ENCODE measurements at regions not wholly inside any gene's neighbourhood (a gene's known extent, or its start where the extent isn't known, plus 50 kb on each side); places are given as distances from the start of the nearest gene placed in this dataset.

DNA sequence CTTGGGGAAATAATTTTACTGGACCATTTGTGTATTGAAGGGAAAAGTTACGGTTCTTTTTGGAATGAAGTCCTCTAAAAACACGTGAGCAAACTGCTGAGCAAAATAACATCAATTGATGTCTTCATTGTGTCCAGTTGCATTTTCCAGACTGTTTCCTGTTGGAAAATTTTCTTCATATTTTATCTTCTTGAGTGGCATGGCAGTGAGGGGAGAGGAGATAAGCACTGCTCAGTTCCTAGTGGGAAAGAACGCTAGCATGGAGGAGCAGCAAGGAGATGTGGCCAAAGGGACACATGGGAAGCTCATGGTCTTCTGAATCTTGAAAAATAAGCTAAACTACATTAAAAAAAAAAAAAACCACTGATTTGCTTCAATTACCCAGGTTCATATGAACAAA is 776.0 kb downstream of the TFAP2A start:
- TF ChIP-seq, protein P1, sequence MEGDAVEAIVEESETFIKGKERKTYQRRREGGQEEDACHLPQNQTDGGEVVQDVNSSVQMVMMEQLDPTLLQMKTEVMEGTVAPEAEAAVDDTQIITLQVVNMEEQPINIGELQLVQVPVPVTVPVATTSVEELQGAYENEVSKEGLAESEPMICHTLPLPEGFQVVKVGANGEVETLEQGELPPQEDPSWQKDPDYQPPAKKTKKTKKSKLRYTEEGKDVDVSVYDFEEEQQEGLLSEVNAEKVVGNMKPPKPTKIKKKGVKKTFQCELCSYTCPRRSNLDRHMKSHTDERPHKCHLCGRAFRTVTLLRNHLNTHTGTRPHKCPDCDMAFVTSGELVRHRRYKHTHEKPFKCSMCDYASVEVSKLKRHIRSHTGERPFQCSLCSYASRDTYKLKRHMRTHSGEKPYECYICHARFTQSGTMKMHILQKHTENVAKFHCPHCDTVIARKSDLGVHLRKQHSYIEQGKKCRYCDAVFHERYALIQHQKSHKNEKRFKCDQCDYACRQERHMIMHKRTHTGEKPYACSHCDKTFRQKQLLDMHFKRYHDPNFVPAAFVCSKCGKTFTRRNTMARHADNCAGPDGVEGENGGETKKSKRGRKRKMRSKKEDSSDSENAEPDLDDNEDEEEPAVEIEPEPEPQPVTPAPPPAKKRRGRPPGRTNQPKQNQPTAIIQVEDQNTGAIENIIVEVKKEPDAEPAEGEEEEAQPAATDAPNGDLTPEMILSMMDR (conservative IDR thresholded peaks at IDR 0.05), result no peak
- H3K27ac ChIP-seq, result no peak overlapping the region

DNA sequence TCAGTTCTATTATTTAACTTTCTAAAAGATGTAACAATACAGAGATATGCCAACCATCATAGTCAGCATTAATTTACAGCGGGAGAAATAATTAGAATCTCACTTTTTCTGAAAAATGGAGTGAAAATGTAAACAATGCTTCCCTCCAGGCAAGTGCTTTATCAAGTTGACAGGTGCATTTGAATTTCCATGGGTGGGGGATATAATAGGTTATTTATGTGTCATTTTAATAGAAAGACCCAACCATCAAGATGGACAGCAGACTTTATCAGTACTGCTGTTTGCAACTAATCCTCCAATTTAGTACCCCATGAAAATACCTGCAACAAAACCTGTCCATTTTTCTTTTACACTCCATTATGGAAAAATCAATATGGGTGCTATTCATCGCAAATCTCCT is 780.1 kb downstream of the TFAP2A start:
- no peak overlapping the region for H3K27ac ChIP-seq
- TF ChIP-seq, protein P1 (conservative IDR thresholded peaks at IDR 0.05), result no peak

- no peak overlapping the region for H3K27ac ChIP-seq
- TF ChIP-seq, protein P1 (conservative IDR thresholded peaks at IDR 0.05), result no peak
These were observed 782.8 kb downstream of the TFAP2A start for GRCh38 chr6:9632026-9632425.

DNA sequence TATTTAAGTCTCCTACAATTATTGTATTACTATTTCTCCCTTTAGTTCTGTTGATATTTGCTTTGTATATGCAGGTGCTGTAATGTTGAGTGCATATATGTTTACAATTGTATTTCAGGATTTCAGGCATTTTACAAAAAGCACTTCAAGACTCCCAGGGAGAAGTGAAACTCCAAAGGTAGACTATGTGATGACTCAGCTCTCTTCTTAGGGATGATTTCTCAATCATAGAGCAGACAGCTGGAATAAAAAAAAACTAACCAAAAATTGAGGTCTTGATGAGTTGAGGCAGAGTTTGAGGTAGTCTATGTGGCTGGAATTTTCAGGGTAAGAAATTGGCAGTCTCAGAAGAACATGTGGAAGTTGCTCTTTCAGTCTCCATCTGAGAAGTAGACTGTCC is 786.1 kb downstream of the TFAP2A start:
- H3K27ac ChIP-seq, result no peak overlapping the region
- TF ChIP-seq, protein P1 (conservative IDR thresholded peaks at IDR 0.05), result no peak

- H3K27ac ChIP-seq, result no peak overlapping the region
- TF ChIP-seq, protein P1 (conservative IDR thresholded peaks at IDR 0.05), result no peak
These were observed 787.0 kb downstream of the TFAP2A start for GRCh38 chr6:9627916-9628315.

GRCh38 chr6:9623985-9624384 is 790.9 kb downstream of the TFAP2A start:
- H3K27ac ChIP-seq, result no peak overlapping the region
- TF ChIP-seq, protein P1 (conservative IDR thresholded peaks at IDR 0.05), result no peak

GRCh38 chr6:9623228-9623832 is 791.5 kb downstream of the TFAP2A start:
- no peak overlapping the region for H3K27ac ChIP-seq
- TF ChIP-seq, protein P1 (conservative IDR thresholded peaks at IDR 0.05), result no peak

All from VCaP (cell line).